HUES64 (cell line): ENCODE measurements at regions not wholly inside any gene's neighbourhood (a gene's known extent, or its start where the extent isn't known, plus 50 kb on each side); places are given as distances from the start of the nearest gene placed in this dataset.

Source experiments
- H3K27ac ChIP-seq: 2 replicates; pipeline ENCODE4 v1.7.0; 2013; ENCODE audit warnings: low read depth, low read length, inconsistent platforms
- H3K27me3 ChIP-seq: 2 replicates; pipeline ENCODE4 v1.6.1; 2013; ENCODE audit warnings: mild to moderate bottlenecking, low read length; ENCODE audit not compliant: insufficient read depth
- H3K36me3 ChIP-seq: 2 replicates; pipeline ENCODE4 v1.6.1; 2013; ENCODE audit warnings: mild to moderate bottlenecking, low read length; ENCODE audit not compliant: insufficient read depth
- H3K4me1 ChIP-seq: 2 replicates; pipeline ENCODE4 v1.6.1; 2013; ENCODE audit warnings: mild to moderate bottlenecking, low read length, moderate library complexity; ENCODE audit not compliant: insufficient read depth
- H3K4me3 ChIP-seq: 2 replicates; pipeline ENCODE4 v1.5.1; 2013; ENCODE audit warnings: mild to moderate bottlenecking, low read length, moderate library complexity
- H3K9ac ChIP-seq: 2 replicates; pipeline ENCODE4 v1.6.1; 2013; ENCODE audit warnings: mild to moderate bottlenecking, low read depth, low read length
- H3K9me3 ChIP-seq: 2 replicates; pipeline ENCODE4 v1.6.1; 2013; ENCODE audit warnings: low read depth, low read length; ENCODE audit not compliant: insufficient read depth
- WGBS: fragments of 150-250, 120-280 bp; methylation state at CpG from one replicate; pipeline ENCODE4 v1.1.7; 2013; ENCODE audit warnings: missing lambda C conversion rate; 5-methylcytosine and 5-hydroxymethylcytosine counted together

GRCh38 chr9:99509065-99509745 lies 287.1 kb downstream of the SEC61B start:
- peaks cover 9% of the 10 kb centered on the region; the same call in 1 of the 2 replicates for H3K4me1 ChIP-seq
- 89% methylated on average over 8 of the region's 9 CpGs for WGBS

DNA sequence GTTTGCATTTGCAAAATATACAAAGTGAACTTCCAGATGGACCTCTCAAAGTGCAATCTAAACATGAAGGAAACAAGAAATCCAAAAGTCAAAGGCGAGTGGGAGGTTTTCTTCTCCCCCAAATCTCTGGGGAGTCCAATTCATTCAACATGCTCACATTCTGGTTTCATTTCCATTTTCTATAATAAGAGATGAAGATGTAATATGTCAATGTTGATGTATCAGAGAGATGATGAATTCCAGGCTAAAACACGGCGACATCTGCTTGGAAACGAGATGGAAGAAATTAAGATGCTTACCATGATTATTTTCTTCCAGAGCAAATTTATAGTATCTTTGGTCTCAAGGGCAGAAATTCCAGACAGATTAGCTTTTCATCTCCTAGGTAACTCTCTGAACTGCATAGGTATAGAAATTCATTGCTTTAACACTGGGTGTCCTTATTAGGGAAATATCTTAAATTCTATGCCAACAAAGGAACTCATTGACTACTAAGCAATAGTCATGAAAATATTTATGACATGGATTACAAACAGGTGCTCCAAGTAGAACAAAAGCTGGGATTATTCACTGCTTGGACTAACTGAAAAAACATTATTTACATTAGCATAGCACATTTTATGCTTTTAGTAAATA lies 287.9 kb downstream of the SEC61B start:
- peaks cover 9% of the 10 kb centered on the region; the same call in 1 of the 2 replicates for H3K4me1 ChIP-seq
- 96% methylated on average over 4 of the region's 4 CpGs for WGBS
- no peaks in the 10 kb centered on the region for H3K27me3 ChIP-seq
- no peak overlapping the region for H3K9ac ChIP-seq
- no peaks in the 10 kb centered on the region for H3K9me3 ChIP-seq
- H3K27ac ChIP-seq: no peak overlapping the region
- H3K4me3 ChIP-seq: no peak overlapping the region
- H3K36me3 ChIP-seq: no peaks in the 10 kb centered on the region

More at GRCh38 chr9:99509065-99509745, 287.1 kb downstream of the SEC61B start:
- Histone ChIP-seq H3K9ac (no peak overlapping the region), H3K4me3 (no peak overlapping the region), H3K27ac (no peak overlapping the region), H3K9me3 (no peaks in the 10 kb centered on the region), H3K27me3 (no peaks in the 10 kb centered on the region), H3K36me3 (no peaks in the 10 kb centered on the region)

GRCh38 chr9:99511723-99512122 lies 289.6 kb downstream of the SEC61B start:
- H3K27ac ChIP-seq: no peak overlapping the region
- H3K27me3 ChIP-seq: no peaks in the 10 kb centered on the region
- H3K4me3 ChIP-seq: no peak overlapping the region
- WGBS: 84% methylated on average over 3 of the region's 3 CpGs
- no peaks in the 10 kb centered on the region for H3K36me3 ChIP-seq
- H3K9me3 ChIP-seq: no peaks in the 10 kb centered on the region
- no peak overlapping the region for H3K9ac ChIP-seq
- peaks cover 9% of the 10 kb centered on the region; the same call in 1 of the 2 replicates for H3K4me1 ChIP-seq

- Histone ChIP-seq H3K9ac (no peak overlapping the region), H3K36me3 (no peaks in the 10 kb centered on the region), H3K27ac (no peak overlapping the region), H3K4me1 (peaks cover 9% of the 10 kb centered on the region; the same call in 1 of the 2 replicates), H3K27me3 (no peaks in the 10 kb centered on the region), H3K4me3 (no peak overlapping the region), H3K9me3 (no peaks in the 10 kb centered on the region)
- 94% methylated on average over 2 of the region's 2 CpGs for WGBS
Measured at GRCh38 chr9:99513441-99514112, 291.5 kb downstream of the SEC61B start.

DNA sequence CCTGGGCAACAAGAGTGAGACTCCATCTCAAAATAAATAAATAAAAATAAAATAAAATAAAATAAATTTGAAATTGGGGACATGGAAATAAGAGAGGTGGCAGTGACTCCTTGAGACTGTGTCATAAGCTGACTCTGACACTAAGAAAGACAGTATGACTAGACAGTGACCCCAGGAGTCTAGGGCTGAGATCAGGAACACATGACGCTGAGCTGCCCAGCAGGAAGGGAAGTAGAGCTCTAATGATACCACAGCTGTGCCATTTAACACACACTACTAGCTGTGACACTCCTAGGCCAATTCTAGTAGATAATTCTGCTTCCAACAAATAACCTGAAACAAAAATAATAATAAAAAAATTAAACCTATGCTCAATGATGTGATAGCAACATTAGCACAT lies 293.0 kb downstream of the SEC61B start:
- Histone ChIP-seq H3K36me3 (no peaks in the 10 kb centered on the region), H3K9ac (no peak overlapping the region), H3K27ac (no peak overlapping the region), H3K9me3 (no peaks in the 10 kb centered on the region), H3K27me3 (no peaks in the 10 kb centered on the region), H3K4me3 (no peak overlapping the region), H3K4me1 (peaks cover 2% of the 10 kb centered on the region; the same call in 1 of the 2 replicates)
- WGBS: 91% methylated on average over 1 of the region's 1 CpG

DNA sequence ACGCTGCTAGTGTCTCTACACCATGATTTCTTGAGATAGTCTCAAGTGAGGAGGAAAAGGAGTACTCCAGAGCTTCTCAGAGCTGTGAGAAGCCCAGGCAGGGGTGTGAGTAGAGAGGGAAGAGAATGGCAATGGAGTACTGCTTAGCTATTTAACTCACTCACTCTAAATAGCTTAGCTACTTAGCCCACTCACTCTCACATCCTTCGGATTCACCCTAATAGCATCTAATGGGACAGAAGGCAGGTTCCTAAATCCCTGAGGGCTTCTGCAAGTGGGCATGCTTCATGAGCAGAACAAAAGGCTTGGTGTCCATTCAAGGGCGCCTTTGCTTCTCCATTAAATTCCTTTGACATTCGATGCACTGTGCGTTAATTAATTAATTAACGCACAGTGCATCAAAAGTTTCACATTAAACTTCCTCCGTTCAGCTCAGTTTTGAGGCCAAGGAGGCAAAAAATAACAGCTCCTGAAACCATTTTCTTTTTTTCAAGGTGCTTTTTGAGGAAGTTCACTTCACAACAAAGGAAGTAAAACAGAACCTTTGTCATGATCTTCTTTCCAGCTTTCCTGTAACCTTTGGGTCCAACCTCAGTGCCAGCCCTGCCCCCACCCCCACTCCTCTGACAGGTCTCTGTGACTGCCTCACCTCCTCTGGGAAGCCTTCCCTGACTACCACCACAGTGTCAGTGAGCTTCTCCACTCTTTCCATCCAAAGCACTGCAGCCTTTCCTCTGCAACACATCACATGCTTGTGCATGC lies 294.0 kb downstream of the SEC61B start:
- no peak overlapping the region for H3K27ac ChIP-seq
- H3K27me3 ChIP-seq: no peaks in the 10 kb centered on the region
- H3K4me1 ChIP-seq: no peaks in the 10 kb centered on the region
- H3K9me3 ChIP-seq: no peaks in the 10 kb centered on the region
- H3K4me3 ChIP-seq: no peak overlapping the region
- no peaks in the 10 kb centered on the region for H3K36me3 ChIP-seq
- 97% methylated on average over 7 of the region's 7 CpGs for WGBS
- H3K9ac ChIP-seq: no peak overlapping the region

- no peak overlapping the region for H3K27ac ChIP-seq
- no peaks in the 10 kb centered on the region for H3K27me3 ChIP-seq
- no peaks in the 10 kb centered on the region for H3K9me3 ChIP-seq
- no peaks in the 10 kb centered on the region for H3K4me1 ChIP-seq
- 89% methylated on average over 1 of the region's 1 CpG for WGBS
- no peak overlapping the region for H3K4me3 ChIP-seq
- no peak overlapping the region for H3K9ac ChIP-seq
- H3K36me3 ChIP-seq: no peaks in the 10 kb centered on the region
Measured at GRCh38 chr9:99516657-99517049, 294.6 kb downstream of the SEC61B start.

GRCh38 chr9:99523838-99524237 lies 297.8 kb upstream of the NR4A3 start:
- Histone ChIP-seq H3K9me3 (no peaks in the 10 kb centered on the region), H3K36me3 (no peaks in the 10 kb centered on the region), H3K27me3 (no peaks in the 10 kb centered on the region), H3K4me3 (no peak overlapping the region), H3K9ac (no peak overlapping the region), H3K4me1 (no peaks in the 10 kb centered on the region), H3K27ac (no peak overlapping the region)
- 92% methylated on average over 1 of the region's 1 CpG for WGBS

DNA sequence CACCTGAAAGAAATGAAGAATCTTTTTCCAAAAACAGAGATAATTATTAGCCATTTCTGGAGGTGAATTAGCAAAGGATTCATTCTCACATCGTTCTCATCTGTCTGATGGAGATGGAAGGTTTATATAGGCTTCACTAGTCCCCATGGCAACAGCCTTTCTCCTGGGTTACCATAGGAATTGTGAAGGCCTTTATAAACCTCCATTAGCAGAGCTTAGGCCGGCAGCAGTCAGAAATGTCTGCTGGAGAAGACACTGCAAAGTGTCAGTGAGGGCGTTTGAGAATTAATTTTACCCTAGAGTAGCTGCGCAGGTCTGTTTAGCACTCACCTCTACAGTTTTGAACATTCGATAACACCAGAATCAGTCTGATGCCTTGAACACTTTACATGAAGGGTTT lies 290.4 kb upstream of the NR4A3 start:
- H3K27ac ChIP-seq: no peak overlapping the region
- no peak overlapping the region for H3K4me3 ChIP-seq
- no peak overlapping the region for H3K9ac ChIP-seq
- no peaks in the 10 kb centered on the region for H3K36me3 ChIP-seq
- H3K4me1 ChIP-seq: no peaks in the 10 kb centered on the region
- H3K27me3 ChIP-seq: no peaks in the 10 kb centered on the region
- 95% methylated on average over 5 of the region's 5 CpGs for WGBS
- no peaks in the 10 kb centered on the region for H3K9me3 ChIP-seq

DNA sequence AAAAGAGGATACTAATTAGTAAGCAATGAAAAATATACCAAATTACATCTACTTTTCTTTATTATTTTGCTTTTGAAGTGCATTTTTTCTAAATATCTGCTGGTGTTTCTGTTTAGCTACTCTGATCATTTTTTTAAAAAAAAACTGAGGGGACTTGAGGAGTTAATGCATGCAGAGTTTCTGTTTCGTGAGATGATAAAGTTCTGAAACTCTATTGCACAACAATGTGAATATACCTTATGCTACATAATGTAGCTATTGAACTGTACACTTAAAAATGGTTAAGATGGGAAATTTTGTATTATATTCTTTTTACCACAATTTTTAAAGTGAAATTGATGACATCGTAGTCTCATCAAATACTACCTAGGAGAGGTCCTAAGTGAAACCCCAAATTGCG lies 288.3 kb upstream of the NR4A3 start:
- H3K9me3 ChIP-seq: no peaks in the 10 kb centered on the region
- no peaks in the 10 kb centered on the region for H3K36me3 ChIP-seq
- no peaks in the 10 kb centered on the region for H3K27me3 ChIP-seq
- H3K9ac ChIP-seq: no peak overlapping the region
- WGBS: 98% methylated on average over 2 of the region's 3 CpGs
- no peak overlapping the region for H3K27ac ChIP-seq
- H3K4me1 ChIP-seq: no peaks in the 10 kb centered on the region
- H3K4me3 ChIP-seq: no peak overlapping the region

DNA sequence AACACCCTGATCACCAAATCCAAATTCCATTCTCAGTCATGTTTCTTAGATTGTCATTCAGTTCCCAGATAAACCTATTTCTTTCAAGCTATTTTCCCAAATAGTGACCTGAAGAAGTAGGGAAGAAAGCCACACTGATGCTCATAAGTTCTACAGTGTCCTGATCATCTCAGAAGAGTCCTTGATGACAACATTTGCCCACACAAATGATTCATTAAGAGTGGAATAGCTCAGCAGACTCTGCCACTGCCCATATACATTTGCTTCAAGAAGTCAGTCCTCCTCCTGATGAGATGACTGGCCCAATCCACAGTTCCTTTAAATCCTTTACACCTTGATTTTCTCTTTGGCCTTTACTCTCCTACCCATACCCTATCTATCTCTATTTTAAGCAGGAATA lies 283.7 kb upstream of the NR4A3 start:
- Histone ChIP-seq H3K4me1 (peaks cover 3% of the 10 kb centered on the region; the same call in 1 of the 2 replicates), H3K9me3 (no peaks in the 10 kb centered on the region), H3K4me3 (no peak overlapping the region), H3K27ac (no peak overlapping the region), H3K27me3 (no peaks in the 10 kb centered on the region), H3K36me3 (no peaks in the 10 kb centered on the region), H3K9ac (no peak overlapping the region)
